ENCODE measurements at regions not wholly inside any gene's neighbourhood (a gene's known extent, or its start where the extent isn't known, plus 50 kb on each side); places are given as distances from the start of the nearest gene placed in this dataset.
"Not testable (repeated sequence)": the region's sequence is repeated elsewhere in the genome, so short reads cannot be mapped to it uniquely, and the experiment has no call there.

- DNase-seq = no peak
Measured at GRCh38 chr20:53657279-53657678, 63.6 kb upstream of the ZNF217 start.

GRCh38 chr20:53656293-53657202 lies 62.9 kb upstream of the ZNF217 start:
- no peak for DNase-seq

- no peak for DNase-seq
Measured at GRCh38 chr20:53655625-53656292, 62.1 kb upstream of the ZNF217 start.

- DNase-seq = no peak
Measured at GRCh38 chr20:53654932-53655624, 61.4 kb upstream of the ZNF217 start.

GRCh38 chr20:53654521-53654920 lies 60.9 kb upstream of the ZNF217 start:
- DNase-seq = not testable (repeated sequence)

GRCh38 chr20:53652859-53653517 lies 59.3 kb upstream of the ZNF217 start:
- DNase-seq = no peak

GRCh38 chr20:53652090-53652858 lies 58.6 kb upstream of the ZNF217 start:
- no peak for DNase-seq

- DNase-seq = not testable (repeated sequence)
Measured at GRCh38 chr20:53649493-53649892, 55.9 kb upstream of the ZNF217 start.

- DNase-seq = no peak
Measured at GRCh38 chr20:53647286-53647821, 53.7 kb upstream of the ZNF217 start.

- no peak for DNase-seq
Measured at GRCh38 chr20:53646550-53646949, 52.9 kb upstream of the ZNF217 start.

- no peak for DNase-seq
Measured at GRCh38 chr20:53645582-53645897, 51.9 kb upstream of the ZNF217 start.

- DNase-seq = not testable (repeated sequence)
Measured at GRCh38 chr20:53644108-53644507, 50.5 kb upstream of the ZNF217 start.

All from NCI-H2107 (cell line).